Breast epithelium (tissue), 3 donors: ENCODE measurements at regions not wholly inside any gene's neighbourhood (a gene's known extent, or its start where the extent isn't known, plus 50 kb on each side); places are given as distances from the start of the nearest gene placed in this dataset.

Source experiments
- CTCF ChIP-seq, 3 donors: fragments of 450-650 bp; IDR thresholded peaks; one replicate each; pipeline ENCODE4 v1.5.1; 2016 to 2017; ENCODE audit warnings: antibody characterized with exemption in 3 of 3, mild to moderate bottlenecking in 3 of 3, moderate library complexity in 3 of 3
- POLR2A ChIP-seq: fragments of 450-650 bp; IDR thresholded peaks from one replicate; pipeline ENCODE4 v1.6.1; 2016; ENCODE audit warnings: antibody characterized with exemption, mild to moderate bottlenecking, moderate library complexity
- POLR2AphosphoS5 ChIP-seq, 3 donors: sonication (generic); formaldehyde crosslinking; IDR thresholded peaks; one replicate each; pipeline ENCODE4 v1.6.1; 2017; ENCODE audit warnings: antibody characterized with exemption in 3 of 3

- no peak for TF ChIP-seq CTCF (IDR thresholded peaks at IDR 0.05)
- TF ChIP-seq POLR2A: no peak
- no peak for TF ChIP-seq POLR2AphosphoS5 (IDR thresholded peaks at IDR 0.05)
Measured at GRCh38 chr2:67243919-67244318, 153.2 kb upstream of the ETAA1 start.
